Osteoblast (primary cell): ENCODE measurements at regions not wholly inside any gene's neighbourhood (a gene's known extent, or its start where the extent isn't known, plus 50 kb on each side); places are given as distances from the start of the nearest gene placed in this dataset.

Experiments
- DNase-seq: peaks from one replicate; pipeline ENCODE4 v3.0.0; 2011; ENCODE audit warnings: low spot score, mixed read lengths; ENCODE audit not compliant: insufficient read length; ENCODE audit errors: missing footprints
- H2AFZ ChIP-seq: 2 replicates; pipeline ENCODE4 v1.6.0; 2011; ENCODE audit warnings: mild to moderate bottlenecking, low read length
- H3K27ac ChIP-seq: 2 replicates; pipeline ENCODE4 v1.5.1; 2011; ENCODE audit warnings: mild to moderate bottlenecking, low read depth, low read length, moderate library complexity
- H3K27me3 ChIP-seq: 2 replicates; pipeline ENCODE4 v1.6.0; 2012; ENCODE audit warnings: mild to moderate bottlenecking, control low read depth, inconsistent platforms, low read length, moderate library complexity; ENCODE audit not compliant: insufficient read depth
- H3K36me3 ChIP-seq: 2 replicates; pipeline ENCODE4 v1.5.1; 2011; ENCODE audit warnings: mild to moderate bottlenecking, low read length, control low read depth, moderate library complexity; ENCODE audit not compliant: insufficient read depth
- H3K4me1 ChIP-seq: 2 replicates; pipeline ENCODE4 v1.5.1; 2011; ENCODE audit warnings: mild to moderate bottlenecking, low read length, control low read depth, moderate library complexity; ENCODE audit not compliant: insufficient read depth
- H3K4me2 ChIP-seq: 2 replicates; pipeline ENCODE4 v1.6.0; 2011; ENCODE audit warnings: mild to moderate bottlenecking, low read length; ENCODE audit not compliant: insufficient read depth
- H3K4me3 ChIP-seq: fragments of 200-600 bp; sonication (generic); 3 replicates; pipeline ENCODE4 v1.5.1; 2012; ENCODE audit warnings: mild to moderate bottlenecking, low read length, inconsistent platforms; ENCODE audit not compliant: insufficient read depth
- H3K79me2 ChIP-seq: 2 replicates; pipeline ENCODE4 v1.6.0; 2012; ENCODE audit warnings: mild to moderate bottlenecking, low read length, control low read depth, inconsistent platforms; ENCODE audit not compliant: insufficient read depth
- H3K9me3 ChIP-seq: 2 replicates; pipeline ENCODE4 v1.5.1; 2011; ENCODE audit warnings: low read depth, low read length, control low read depth
- H4K20me1 ChIP-seq: 2 replicates; pipeline ENCODE4 v1.6.0; 2012; ENCODE audit warnings: mild to moderate bottlenecking, low read length, control low read depth; ENCODE audit not compliant: insufficient read depth
- TF ChIP-seq, protein P1 (sequence below): IDR thresholded peaks from 2 replicates; pipeline ENCODE4 v1.5.1; 2011; ENCODE audit warnings: mild to moderate bottlenecking, low read depth, low read length, moderate library complexity; ENCODE audit errors: extremely low read depth

DNA sequence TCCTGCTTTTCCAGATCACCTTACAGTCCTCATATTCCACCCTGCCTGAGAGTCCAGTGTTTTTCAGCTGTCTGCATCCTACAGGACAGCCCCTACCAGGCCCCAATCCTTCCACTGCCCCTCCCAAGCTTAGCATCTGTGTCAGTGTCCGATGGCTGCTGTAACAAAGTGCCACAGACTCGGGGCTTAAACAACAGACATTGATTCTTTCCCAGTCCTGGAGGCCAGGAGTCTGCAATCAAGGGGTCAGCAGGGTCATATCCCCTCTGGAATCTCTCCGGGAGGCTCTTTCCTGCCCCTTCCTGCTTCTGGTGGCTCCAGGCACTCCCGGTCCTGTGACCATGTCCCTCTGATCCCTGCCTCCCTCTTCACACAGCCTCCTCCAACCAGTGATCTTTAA lies 396.6 kb upstream of the MAP3K7 start:
- Histone ChIP-seq H3K4me3 (no peak overlapping the region), H3K27ac (no peak overlapping the region), H3K4me2 (no peak overlapping the region), H3K9me3 (no peaks in the 10 kb centered on the region), H3K79me2 (no peaks in the 10 kb centered on the region), H4K20me1 (no peaks in the 10 kb centered on the region), H3K36me3 (no peaks in the 10 kb centered on the region), H2AFZ (no peak overlapping the region), H3K27me3 (no peaks in the 10 kb centered on the region), H3K4me1 (no peaks in the 10 kb centered on the region)
- no peak for DNase-seq
- TF ChIP-seq, protein P1, sequence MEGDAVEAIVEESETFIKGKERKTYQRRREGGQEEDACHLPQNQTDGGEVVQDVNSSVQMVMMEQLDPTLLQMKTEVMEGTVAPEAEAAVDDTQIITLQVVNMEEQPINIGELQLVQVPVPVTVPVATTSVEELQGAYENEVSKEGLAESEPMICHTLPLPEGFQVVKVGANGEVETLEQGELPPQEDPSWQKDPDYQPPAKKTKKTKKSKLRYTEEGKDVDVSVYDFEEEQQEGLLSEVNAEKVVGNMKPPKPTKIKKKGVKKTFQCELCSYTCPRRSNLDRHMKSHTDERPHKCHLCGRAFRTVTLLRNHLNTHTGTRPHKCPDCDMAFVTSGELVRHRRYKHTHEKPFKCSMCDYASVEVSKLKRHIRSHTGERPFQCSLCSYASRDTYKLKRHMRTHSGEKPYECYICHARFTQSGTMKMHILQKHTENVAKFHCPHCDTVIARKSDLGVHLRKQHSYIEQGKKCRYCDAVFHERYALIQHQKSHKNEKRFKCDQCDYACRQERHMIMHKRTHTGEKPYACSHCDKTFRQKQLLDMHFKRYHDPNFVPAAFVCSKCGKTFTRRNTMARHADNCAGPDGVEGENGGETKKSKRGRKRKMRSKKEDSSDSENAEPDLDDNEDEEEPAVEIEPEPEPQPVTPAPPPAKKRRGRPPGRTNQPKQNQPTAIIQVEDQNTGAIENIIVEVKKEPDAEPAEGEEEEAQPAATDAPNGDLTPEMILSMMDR, result no peak

DNA sequence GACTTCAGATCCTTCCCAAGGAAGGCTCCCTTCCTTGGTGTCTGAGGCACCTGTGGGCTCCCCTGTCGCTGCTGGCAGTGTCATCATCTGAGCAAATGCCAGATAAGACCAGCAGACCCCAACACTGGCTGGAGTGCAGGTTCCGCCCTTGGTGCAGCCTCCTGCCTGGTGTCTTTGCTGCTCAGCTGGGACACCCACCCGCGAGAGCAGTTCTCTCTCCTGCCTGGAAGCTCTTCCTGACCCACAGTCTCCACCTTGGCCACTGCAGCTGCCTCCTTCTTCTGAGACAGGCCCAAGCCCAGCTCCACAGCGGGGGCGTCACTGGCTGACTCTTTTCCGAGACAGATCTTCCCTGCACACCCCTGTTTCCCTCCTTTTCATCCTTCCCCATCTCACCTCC lies 395.7 kb upstream of the MAP3K7 start:
- Histone ChIP-seq H4K20me1 (no peaks in the 10 kb centered on the region), H3K79me2 (no peaks in the 10 kb centered on the region), H3K9me3 (no peaks in the 10 kb centered on the region), H3K27ac (no peak overlapping the region), H3K4me3 (no peak overlapping the region), H3K36me3 (no peaks in the 10 kb centered on the region), H2AFZ (no peak overlapping the region), H3K27me3 (no peaks in the 10 kb centered on the region), H3K4me2 (no peak overlapping the region), H3K4me1 (no peaks in the 10 kb centered on the region)
- TF ChIP-seq, protein P1, result no peak
- no peak for DNase-seq

DNA sequence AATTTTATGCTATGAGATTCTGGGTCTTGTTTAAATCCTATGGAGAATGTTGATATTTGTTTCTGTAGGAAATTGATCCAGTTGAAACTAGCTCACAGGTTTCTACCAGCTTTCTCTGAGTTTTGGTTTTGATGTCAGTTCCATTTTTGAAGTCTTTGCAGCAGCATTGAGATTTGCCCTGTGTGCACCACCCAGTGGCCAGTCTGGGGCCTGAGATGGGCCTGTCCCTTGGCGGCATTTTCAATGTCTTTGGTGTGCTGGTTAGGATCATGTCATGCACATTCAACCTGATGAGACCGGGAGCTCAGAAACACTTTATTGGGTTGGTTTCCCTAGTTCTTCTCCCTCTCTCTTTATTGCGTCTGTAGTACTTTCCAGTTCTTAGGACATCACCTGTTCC lies 395.2 kb upstream of the MAP3K7 start:
- TF ChIP-seq, protein P1, result no peak
- H3K79me2 ChIP-seq, result no peaks in the 10 kb centered on the region
- H3K27ac ChIP-seq, result no peak overlapping the region
- no peaks in the 10 kb centered on the region for H3K27me3 ChIP-seq
- no peaks in the 10 kb centered on the region for H3K9me3 ChIP-seq
- H2AFZ ChIP-seq, result no peak overlapping the region
- H3K4me2 ChIP-seq, result no peak overlapping the region
- peak; percentile 31 for DNase-seq
- no peak overlapping the region for H3K4me3 ChIP-seq
- no peaks in the 10 kb centered on the region for H3K4me1 ChIP-seq
- no peaks in the 10 kb centered on the region for H3K36me3 ChIP-seq
- no peaks in the 10 kb centered on the region for H4K20me1 ChIP-seq

DNA sequence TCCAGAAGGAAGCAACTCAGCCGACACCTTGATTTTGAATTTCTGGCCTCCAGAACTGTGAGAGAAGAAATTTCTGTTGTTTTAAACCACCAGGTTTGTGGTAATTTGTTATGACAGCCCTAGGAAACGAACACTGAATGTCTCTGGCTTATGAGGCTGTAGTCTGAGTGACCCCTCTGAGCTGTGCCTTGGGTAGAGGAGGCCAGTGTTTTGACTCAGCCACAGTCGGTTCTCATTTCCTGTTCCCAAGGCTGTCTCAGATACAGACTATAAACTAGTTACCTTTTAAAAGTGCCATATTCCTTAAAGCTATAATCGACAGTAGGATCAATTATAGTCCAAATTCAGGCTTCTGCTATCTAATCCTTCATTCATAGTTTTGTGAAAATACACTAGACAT lies 391.2 kb upstream of the MAP3K7 start:
- H2AFZ ChIP-seq, result no peak overlapping the region
- H3K27ac ChIP-seq, result no peak overlapping the region
- no peaks in the 10 kb centered on the region for H3K79me2 ChIP-seq
- no peak overlapping the region for H3K4me2 ChIP-seq
- H4K20me1 ChIP-seq, result no peaks in the 10 kb centered on the region
- H3K4me3 ChIP-seq, result no peak overlapping the region
- no peaks in the 10 kb centered on the region for H3K9me3 ChIP-seq
- no peaks in the 10 kb centered on the region for H3K4me1 ChIP-seq
- TF ChIP-seq, protein P1, result no peak
- no peaks in the 10 kb centered on the region for H3K36me3 ChIP-seq
- no peak for DNase-seq
- no peaks in the 10 kb centered on the region for H3K27me3 ChIP-seq
